B cell (primary cell): ENCODE measurements at regions not wholly inside any gene's neighbourhood (a gene's known extent, or its start where the extent isn't known, plus 50 kb on each side); places are given as distances from the start of the nearest gene placed in this dataset.

Source experiments
- CTCF ChIP-seq: fragments of 200-600 bp; IDR thresholded peaks from one replicate; pipeline ENCODE4 v1.8.0; 2022; ENCODE audit warnings: antibody characterized with exemption, mild to moderate bottlenecking
- EZH2 ChIP-seq: IDR thresholded peaks from 2 replicates; pipeline ENCODE4 v1.6.1; 2012; ENCODE audit warnings: borderline replicate concordance, low read depth, mild to moderate bottlenecking, moderate library complexity, low read length; ENCODE audit not compliant: insufficient read depth, poor library complexity, severe bottlenecking

GRCh38 chr6:140782941-140783340, 1349.8 kb upstream of the GJE1 start:
- TF ChIP-seq CTCF (no peak), EZH2 (no peak)
